Panc1 (cell line): ENCODE measurements at regions not wholly inside any gene's neighbourhood (a gene's known extent, or its start where the extent isn't known, plus 50 kb on each side); places are given as distances from the start of the nearest gene placed in this dataset.

Experiments
- POLR2AphosphoS5 ChIP-seq: IDR thresholded peaks from 2 replicates; pipeline ENCODE4 v1.6.1; 2012; ENCODE audit warnings: mild to moderate bottlenecking, low read depth, low read length, moderate library complexity
- SIN3A ChIP-seq: IDR thresholded peaks from 2 replicates; pipeline ENCODE4 v1.6.1; 2012; ENCODE audit warnings: low read depth, mild to moderate bottlenecking, low read length, moderate library complexity, borderline replicate concordance; ENCODE audit not compliant: insufficient read depth
- TF ChIP-seq, protein P1 (sequence below): fragments of 450-650 bp; IDR thresholded peaks from 2 replicates; pipeline ENCODE4 v1.5.1; 2017; ENCODE audit warnings: mild to moderate bottlenecking
- TF ChIP-seq, protein P2 (sequence below), 2 experiments: IDR thresholded peaks; 2 replicates each; pipeline ENCODE4 v1.6.1; 2011 to 2012; ENCODE audit warnings: low read depth in 2 of 2, control low read depth in 1 of 2, low read length in 1 of 2, mild to moderate bottlenecking in 1 of 2, moderate library complexity in 1 of 2; ENCODE audit not compliant: insufficient read depth in 1 of 2

GRCh38 chr10:121098211-121098610 lies 247.0 kb downstream of the WDR11 start:
- TF ChIP-seq POLR2AphosphoS5 (no peak), SIN3A (no peak)
- TF ChIP-seq, protein P1, sequence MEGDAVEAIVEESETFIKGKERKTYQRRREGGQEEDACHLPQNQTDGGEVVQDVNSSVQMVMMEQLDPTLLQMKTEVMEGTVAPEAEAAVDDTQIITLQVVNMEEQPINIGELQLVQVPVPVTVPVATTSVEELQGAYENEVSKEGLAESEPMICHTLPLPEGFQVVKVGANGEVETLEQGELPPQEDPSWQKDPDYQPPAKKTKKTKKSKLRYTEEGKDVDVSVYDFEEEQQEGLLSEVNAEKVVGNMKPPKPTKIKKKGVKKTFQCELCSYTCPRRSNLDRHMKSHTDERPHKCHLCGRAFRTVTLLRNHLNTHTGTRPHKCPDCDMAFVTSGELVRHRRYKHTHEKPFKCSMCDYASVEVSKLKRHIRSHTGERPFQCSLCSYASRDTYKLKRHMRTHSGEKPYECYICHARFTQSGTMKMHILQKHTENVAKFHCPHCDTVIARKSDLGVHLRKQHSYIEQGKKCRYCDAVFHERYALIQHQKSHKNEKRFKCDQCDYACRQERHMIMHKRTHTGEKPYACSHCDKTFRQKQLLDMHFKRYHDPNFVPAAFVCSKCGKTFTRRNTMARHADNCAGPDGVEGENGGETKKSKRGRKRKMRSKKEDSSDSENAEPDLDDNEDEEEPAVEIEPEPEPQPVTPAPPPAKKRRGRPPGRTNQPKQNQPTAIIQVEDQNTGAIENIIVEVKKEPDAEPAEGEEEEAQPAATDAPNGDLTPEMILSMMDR = no peak
- TF ChIP-seq, protein P2, sequence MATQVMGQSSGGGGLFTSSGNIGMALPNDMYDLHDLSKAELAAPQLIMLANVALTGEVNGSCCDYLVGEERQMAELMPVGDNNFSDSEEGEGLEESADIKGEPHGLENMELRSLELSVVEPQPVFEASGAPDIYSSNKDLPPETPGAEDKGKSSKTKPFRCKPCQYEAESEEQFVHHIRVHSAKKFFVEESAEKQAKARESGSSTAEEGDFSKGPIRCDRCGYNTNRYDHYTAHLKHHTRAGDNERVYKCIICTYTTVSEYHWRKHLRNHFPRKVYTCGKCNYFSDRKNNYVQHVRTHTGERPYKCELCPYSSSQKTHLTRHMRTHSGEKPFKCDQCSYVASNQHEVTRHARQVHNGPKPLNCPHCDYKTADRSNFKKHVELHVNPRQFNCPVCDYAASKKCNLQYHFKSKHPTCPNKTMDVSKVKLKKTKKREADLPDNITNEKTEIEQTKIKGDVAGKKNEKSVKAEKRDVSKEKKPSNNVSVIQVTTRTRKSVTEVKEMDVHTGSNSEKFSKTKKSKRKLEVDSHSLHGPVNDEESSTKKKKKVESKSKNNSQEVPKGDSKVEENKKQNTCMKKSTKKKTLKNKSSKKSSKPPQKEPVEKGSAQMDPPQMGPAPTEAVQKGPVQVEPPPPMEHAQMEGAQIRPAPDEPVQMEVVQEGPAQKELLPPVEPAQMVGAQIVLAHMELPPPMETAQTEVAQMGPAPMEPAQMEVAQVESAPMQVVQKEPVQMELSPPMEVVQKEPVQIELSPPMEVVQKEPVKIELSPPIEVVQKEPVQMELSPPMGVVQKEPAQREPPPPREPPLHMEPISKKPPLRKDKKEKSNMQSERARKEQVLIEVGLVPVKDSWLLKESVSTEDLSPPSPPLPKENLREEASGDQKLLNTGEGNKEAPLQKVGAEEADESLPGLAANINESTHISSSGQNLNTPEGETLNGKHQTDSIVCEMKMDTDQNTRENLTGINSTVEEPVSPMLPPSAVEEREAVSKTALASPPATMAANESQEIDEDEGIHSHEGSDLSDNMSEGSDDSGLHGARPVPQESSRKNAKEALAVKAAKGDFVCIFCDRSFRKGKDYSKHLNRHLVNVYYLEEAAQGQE (IDR thresholded peaks at IDR 0.05; ENCODE audit: insufficient read depth in 1 of 2, low read depth in 2 of 2, low read length in 1 of 2) = no peak
